NCI-H1417 (cell line): ENCODE measurements at regions not wholly inside any gene's neighbourhood (a gene's known extent, or its start where the extent isn't known, plus 50 kb on each side); places are given as distances from the start of the nearest gene placed in this dataset.
A peak's percentile ranks its signal among the peaks of the same experiment; 100 is the strongest.

ENCODE experiments used
- DNase-seq, 3 experiments: peaks; one replicate each; lab custom pipeline; 2025; lab: John Stamatoyannopoulos, UW

DNA sequence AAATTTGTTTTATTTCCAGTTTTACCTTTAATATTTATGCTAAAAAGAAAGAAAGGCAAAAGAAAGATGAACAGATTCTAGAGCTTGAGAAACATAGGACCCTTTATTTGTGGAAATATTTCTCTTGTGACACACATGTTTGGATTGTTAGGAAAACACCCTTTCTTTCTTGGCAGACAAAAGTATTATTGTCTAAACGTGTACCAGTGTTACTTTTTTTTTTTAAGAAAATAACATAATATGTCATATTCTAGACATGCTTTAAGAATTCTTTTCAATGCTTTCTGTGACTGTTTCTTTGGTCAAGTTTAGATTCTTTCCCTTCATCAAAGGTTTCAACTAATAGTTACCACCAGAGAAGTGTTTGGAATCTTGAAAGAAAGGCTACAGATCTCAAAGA lies 183.4 kb upstream of the CNR1 start:
- DNase-seq, result no peak

- DNase-seq, result peak in 2 of 3 experiments; percentile 2 to 21
These were observed 176.2 kb upstream of the CNR1 start for GRCh38 chr6:88342336-88342735.

DNA sequence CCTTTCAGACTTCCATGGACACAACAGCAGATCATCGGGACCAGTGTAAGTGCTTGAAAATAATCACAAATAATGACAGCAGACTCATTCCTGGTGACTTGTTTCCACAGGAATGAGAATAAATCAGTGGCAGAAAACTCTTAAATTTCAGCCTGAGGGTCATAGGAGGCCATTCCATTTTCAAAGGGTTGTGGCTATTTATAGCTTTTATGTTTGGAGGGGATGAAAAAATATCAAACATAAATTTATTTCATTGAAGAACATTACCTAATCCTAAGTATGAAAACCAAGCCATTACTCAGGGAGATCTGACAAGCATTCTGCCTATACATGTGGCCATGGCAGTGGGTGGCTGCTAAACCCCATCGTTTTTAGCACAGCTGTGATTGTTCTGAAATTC lies 173.6 kb upstream of the CNR1 start:
- no peak for DNase-seq

GRCh38 chr6:88321306-88321705 lies 155.2 kb upstream of the CNR1 start:
- DNase-seq, result no peak

- no peak for DNase-seq
These were observed 145.4 kb upstream of the CNR1 start for GRCh38 chr6:88311561-88311960.

DNA sequence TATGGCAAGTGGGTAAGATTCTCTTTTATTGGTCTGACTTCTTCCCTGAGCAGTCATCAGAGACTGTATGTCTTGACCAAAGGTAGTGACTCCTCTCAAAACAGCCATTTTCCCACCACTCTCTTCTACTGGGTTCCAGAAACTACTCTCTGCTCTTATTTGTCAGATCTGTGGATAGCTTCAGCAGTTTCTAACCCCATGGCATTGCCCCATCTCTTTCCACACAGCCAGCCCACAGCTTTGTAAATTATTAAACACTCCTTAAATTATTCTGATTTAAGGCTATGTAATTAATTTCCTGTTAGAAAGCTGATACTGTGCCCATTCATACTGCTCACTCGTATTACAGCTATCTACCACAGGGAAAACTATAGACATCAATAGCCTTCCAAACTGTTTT lies 138.4 kb upstream of the CNR1 start:
- no peak for DNase-seq

- peak in 1 of 3 experiments; percentile 3 for DNase-seq
These were observed 136.7 kb upstream of the CNR1 start for GRCh38 chr6:88302769-88303225.

DNA sequence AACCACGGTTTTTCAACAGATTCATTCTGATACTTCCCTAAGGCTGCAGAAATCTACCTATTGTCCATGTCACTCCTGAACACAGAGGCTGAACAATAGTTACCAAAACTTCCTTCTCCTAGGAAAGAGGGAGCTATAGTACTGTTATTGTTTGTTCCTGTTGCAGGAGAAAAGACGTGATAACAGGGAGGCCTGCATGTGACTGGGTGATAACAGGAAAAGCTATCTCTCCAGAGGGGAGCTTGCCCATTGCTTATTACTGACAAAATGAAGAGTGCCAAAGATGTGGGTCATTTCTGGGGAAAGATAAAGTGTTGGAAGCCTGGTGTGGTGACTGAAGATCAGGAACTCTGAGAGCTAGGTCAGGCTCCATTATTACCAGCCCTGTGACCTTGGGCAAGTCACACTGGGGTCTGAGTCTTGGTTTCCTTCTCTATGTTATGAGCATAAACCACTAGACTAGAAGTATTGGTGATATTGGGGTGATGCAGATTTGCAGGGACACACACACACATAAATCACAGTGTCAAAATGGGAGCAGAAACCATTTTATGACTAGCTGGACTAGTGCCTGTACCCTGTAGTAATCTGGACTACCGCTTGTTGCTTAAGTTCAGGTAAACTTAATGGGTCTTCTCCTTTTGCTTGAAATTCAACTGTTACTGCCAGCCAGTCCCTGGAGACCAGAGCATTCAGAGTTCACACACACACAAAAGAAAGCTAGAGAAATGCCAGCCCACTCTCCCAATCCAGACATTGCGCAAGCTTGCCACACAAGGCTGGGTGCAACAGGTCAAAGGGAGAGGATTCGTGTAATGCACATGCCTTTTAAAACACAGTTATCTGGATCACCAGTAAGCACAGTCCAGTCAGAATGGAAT lies 136.0 kb upstream of the CNR1 start:
- DNase-seq, result no peak

GRCh38 chr6:88301256-88301655 lies 135.1 kb upstream of the CNR1 start:
- no peak for DNase-seq

GRCh38 chr6:88298066-88298845 lies 132.1 kb upstream of the CNR1 start:
- no peak for DNase-seq

- DNase-seq, result peak in 2 of 3 experiments; percentile 8 to 59
These were observed 130.5 kb upstream of the CNR1 start for GRCh38 chr6:88296694-88297093.

DNA sequence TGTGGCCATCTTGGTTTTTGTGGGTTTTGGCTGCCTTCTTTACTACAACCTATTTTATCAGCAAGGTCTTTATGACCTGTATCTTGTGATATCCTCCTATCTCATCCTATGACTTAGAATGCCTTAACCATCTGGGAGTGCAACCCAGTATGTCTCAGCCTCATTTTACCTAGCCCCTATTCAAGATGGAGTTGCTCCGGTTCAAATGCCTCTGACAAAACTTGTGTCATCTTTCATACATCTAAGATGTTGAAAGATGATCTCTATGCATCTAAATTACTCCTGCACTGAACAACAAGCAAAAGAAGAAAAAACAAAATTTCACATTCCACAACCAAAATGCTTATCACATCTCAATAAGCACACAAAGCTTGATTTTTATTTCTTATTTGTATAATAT lies 129.5 kb upstream of the CNR1 start:
- no peak for DNase-seq

DNA sequence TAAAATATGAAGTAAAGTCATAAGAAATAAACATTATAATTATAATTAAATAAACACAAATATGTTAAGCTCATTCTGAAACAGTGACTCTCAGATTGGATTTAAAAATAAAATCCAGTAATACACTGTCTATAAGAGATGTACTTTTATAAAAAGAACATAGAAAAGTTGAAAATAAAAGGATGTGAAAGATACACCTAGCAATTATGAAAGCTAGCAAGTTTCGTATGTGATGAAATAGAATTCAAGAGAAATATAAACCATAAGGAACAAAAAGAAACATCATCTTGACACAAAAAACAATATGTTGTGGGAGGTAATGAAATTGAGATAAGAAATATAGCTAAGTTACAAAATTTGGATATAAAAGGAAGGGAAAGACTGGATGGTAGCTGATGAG lies 128.6 kb upstream of the CNR1 start:
- DNase-seq, result no peak

DNA sequence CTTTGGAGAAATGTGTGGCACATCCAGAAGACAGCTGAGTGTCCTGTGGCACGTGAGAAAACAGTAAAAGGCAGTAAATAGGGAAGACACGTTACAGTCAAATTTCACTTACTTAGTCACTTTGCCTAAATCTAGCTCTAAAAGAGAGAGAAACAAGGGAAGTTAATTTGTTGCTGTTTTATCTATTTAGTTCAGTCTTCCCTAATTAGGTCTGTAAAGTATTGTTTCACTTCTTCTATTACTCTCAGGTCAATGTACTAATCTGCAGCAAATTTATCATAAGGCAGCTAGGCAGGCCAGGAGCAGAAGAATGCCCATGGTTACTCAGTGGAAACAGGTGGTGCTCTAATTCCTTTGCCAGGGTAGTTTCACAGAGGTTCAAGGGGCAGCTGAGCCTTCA lies 124.3 kb upstream of the CNR1 start:
- DNase-seq, result no peak

DNA sequence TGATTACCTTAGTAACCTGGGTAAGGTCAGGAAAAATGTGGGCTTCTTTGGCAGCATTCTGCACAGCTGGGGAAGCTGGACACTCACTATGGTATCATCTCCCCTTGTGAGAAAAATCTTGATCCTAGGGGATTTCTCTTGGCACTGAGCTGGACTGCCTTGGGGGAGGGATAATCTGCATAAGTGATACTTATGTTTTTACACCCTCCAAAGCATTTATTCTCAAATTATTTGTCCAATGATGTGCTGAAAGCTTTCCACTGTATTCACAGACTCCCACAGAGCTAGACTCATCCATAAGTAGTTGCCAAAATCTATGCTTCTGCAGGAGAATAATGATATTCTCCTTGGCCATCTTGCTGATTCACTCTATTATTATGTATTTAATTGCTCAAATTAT lies 121.5 kb upstream of the CNR1 start:
- DNase-seq, result no peak

- no peak for DNase-seq
These were observed 110.2 kb upstream of the CNR1 start for GRCh38 chr6:88276331-88276730.

DNA sequence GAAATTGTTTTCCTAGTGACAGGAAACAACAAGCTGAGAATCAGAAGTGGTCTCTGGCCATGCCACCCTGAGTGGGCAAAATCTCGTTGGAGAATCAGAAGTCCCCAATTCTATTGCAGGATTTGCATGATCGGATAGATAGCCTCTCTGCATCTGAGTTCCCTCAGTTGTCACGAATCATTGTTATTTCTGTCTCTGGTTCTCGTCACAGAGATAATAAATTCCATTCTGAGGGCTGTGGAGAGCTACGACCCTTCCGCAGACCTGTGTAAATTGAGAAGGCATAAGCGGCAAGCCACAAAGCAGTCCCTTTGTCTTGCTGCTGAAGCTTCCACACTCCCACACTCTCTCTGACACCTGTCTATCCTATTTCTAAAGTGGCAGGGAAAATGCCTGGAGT lies 102.4 kb upstream of the CNR1 start:
- peak in 1 of 3 experiments; percentile 25 for DNase-seq

DNA sequence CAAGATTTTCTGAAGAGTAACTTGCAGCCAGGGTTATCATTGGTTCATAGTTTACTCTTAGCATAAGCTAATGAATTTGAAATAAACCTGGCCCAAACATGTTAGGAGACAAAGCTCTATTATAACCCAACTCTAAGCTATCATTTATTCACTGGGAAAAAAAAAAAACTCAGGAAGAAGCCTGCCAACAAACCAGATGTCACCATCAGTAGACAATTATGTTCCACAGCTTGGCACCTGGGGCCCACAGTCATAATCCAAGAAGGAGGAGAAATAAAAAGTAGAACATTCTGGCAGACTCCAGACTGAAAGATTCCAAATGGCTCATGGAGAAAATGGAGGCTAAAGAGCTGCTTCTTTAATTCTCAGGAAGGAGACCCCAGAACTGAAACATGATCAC lies 100.0 kb upstream of the CNR1 start:
- no peak for DNase-seq

- peak in 2 of 3 experiments; percentile 0 to 25 for DNase-seq
These were observed 97.4 kb upstream of the CNR1 start for GRCh38 chr6:88263591-88263990.

- DNase-seq, result no peak
These were observed 96.2 kb upstream of the CNR1 start for GRCh38 chr6:88262332-88262731.

GRCh38 chr6:88251301-88251700 lies 85.2 kb upstream of the CNR1 start:
- no peak for DNase-seq

GRCh38 chr6:88248709-88249321 lies 82.7 kb upstream of the CNR1 start:
- DNase-seq, result no peak

- no peak for DNase-seq
These were observed 80.5 kb upstream of the CNR1 start for GRCh38 chr6:88246654-88247053.
